ENCODE measurements at regions not wholly inside any gene's neighbourhood (a gene's known extent, or its start where the extent isn't known, plus 50 kb on each side); places are given as distances from the start of the nearest gene placed in this dataset.

DNA sequence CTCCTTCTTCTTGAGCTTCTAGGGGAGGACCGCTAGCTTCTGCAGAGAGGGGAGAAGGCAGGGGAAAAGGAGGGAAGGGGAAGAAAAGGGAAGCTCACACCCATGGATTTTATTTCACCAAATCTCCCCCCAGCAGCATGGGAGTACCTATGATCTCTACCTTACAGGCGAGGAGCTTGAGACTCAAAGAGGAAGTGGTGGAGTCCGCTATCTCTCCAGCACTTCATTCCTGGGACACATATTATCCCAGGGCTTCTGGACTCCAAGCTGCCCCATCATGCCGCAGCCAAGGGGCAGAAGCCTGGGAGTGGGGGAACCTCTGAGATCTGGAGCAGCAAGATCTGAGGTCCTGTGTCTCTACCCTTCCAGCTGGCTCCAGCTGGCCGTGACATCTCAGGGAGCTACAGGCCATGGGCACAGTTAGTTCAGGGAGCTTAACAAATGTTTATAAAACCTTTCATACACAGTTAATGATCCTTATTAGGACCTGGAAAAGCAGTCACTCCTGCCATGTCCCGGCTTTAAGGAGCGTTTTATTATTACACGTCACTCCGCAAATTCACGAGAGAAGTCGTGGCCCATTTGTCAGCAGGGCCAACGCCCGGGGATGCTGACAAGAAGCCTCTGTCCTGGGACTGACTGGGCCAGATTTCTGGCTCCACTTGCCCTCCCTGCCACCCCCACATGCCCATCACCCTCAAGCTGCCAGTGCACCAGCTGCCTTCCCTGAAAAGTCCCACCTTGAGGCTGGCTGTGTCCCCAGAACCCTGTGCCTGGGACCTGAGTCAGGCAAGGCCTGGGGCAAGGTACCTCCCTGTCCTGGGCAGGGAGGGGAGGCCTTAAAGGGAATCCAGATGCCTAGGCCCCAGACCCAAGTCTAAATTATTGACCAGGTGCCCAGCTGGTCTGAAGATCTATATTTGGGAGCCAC is 132.1 kb upstream of the ZMIZ1 start:
- no peak for DNase-seq

DNA sequence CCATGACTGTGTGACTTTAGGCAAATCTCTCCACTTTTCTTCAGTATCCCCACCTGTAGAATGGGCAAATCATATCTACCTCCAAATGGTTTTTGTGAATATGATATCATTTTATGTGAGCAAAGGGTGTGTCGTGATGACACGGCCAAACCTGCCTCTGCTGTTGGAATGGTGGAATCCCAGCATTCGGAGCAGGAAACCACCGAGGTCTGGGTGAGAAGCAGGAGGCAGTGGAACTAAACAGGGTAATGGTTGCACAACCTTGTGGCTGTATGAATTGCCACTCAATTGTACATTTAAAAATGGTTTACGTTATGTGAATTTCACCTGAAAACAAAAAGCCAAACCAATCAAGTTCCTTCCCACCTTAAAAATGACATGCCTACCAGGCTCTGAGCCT is 131.4 kb upstream of the ZMIZ1 start:
- DNase-seq = no peak

DNA sequence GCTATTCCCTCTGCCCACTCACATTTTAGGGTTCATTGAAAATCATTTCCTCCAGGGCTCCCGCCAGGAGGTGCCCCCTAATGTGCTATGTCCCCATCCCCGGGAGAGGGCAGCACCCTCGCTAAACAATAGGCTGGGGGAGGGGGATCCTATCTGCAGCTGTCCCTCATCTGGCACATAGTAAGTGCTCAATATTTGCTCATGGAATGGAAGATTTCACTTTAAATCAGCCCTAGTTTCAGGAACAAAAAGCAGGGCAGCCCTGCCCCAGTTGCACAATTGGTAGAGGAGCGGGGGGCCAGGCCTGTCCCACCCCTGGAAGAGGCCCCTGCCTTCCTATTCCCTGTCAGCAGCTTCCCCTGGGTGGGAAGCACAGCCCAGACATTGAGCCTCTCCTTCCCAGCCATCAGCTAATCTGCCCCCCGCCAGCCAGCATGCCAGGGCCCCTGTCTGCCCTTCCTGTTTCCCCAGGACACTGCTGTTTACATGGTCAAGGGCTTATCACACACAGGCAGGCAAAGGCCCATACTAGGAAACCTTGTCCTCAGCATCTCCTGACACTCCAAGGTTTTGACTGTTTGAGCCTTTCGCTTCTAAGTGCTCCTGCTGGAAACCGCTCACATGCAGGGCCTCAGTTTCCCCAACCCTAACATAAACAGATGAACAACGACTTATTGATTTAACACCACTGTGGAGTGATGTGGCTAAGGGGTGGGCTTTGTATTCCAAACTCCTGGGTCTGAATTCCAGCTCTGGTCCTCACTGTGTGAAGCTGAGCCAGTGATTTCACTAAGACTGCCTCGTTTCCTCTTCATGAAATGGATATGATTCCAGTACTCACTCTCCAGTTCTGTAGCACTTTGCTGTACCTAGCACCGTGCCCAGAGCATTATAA is 130.7 kb upstream of the ZMIZ1 start:
- DNase-seq = no peak

DNA sequence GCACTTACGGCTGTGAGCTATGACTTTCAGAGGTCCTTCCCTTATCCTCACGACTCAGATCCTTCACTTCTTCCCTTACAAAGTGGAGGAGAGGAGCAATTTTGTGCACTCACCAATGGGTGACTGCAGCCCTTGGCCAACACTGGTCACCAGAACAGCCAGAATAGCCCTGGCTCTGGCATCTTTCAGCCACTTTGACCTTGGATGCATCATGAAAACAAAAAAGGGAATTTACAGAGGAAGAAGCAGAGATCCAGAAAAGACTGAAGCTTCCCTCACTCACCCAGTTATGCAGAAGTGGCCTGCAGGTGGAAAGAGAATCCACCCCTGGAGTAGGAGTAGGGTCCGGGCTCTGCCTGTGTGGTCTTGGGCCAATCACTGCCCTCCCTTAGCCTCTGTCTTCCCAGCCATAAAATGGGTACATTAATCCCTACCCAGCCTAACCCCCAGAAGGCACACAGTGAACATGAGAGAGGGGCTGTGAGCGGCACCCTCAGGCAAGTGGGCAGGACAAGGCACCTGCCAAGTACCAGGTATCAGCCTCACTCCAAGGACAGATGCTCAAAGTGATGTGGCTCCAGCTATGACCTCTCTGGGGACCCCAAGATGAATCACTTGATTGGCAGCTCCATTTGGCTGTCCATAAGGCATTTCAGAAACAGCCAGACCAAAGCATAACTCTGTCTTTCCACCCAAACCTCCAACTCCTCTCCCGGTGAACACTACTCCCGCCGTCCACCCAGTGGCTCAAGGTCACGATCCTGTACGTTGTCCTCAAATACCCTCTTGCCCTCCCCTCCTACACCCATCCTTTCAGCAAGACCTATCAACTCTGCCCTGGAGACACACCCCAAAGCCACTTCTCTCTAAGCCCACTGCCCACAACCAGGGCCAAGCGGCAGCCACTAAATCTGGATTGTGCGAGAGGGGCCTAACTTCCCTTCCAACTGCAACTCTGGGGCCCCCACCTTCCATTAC is 129.8 kb upstream of the ZMIZ1 start:
- no peak for DNase-seq

DNA sequence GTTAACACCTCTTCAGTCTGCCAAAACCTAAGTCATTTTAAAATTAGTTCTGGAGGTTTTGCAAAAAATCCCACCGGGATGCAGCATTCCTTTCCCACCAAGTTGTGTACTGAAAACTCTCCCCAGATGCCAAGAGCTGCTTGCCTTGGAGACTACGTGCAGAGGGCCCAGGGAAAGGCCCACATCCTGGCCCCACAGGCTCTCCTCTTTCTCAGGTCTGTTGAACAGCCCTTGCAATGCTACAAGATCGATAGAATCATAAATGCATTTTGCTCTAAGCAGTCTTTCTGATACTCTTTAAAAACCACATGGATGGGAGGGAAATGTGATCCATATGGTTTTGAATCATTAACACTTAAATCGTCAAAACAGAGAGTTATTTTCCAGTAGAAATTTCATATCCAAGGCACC is 126.7 kb upstream of the ZMIZ1 start:
- DNase-seq = no peak

DNA sequence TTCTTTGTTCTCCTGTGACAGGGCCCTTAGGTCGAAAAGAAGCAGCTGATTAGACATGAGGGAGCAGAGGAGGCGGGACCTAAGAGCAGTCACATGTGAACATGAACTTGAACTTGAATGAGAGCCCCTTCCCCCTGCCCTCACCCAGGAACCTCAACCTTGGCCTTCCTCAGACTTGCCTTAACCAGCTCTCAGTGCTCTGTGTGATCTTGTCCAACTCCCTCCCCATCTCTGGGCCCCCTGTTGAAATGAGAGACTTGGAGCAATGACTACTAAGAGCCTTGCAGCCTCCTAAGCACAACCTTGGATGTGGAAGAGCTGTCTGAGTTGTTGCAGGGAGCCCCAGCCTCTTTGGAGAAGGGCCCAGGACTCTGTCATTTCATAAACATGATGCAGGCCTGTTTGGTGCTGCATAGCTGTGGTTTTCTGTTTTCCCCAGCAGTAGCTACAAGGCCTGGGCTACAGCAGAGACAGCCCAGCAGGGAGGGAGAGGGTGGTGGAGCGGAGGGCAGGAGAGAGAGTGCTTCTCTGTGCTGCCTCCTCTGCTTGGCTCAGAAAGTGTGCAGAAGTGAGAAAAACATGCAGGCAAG is 123.9 kb upstream of the ZMIZ1 start:
- no peak for DNase-seq

DNA sequence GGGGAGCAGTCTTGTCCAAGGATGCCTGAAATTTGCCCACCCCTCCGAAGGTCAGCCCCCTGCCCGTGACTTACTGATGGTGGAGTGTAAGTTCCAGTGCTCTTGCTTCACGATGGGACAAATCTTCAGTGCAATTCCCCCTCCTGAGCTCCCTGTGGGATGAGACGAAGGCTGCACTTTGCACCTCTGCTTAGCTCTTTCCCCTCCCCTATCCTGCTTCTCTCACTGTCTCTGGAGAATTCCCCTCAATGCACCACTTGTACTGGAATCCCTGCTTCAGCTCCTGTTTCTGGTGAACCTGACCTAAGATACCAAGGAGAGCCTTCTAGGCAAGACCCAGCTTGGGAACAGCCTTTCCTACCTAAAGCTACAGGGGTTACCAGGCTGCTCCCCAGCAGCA is 122.9 kb upstream of the ZMIZ1 start:
- no peak for DNase-seq

DNA sequence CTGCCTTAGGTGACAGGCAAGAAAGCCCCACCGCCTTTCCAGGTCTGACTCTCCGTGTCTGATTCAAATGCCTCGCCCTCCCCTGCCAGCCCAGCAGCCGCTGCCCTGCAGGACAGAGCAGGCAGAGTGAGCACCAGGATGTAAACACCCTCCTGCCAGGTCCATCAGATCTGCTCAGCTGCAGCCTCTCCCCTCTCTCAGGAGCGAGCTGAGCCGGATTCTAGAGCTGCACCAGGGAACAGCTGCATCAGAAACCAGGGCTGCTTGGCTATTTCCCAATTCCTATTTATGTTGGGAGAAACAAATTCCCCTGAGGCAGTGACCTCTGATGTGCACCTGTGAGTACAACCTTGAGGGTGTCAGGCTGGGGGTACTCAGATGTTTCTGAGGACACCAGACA is 121.5 kb upstream of the ZMIZ1 start:
- DNase-seq = no peak

DNA sequence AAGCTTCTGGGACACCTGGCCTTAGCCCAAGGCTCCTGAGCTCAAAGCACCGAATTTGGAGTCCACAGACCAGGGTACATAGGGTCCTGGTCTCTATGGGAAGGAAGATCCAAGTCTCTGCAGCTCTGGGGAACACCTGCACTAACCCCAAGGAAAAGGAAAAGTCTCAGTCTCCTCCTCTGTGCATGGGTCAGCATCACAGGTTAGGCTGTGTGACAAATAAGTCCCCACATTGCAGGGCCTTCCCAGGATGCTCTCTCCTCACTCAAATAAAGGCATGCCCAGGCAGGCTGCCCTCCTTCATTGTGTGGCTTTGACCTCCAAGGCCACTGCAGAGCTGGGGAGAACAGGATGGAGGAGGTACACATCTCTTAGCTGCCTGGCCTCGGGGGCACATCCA is 121.0 kb upstream of the ZMIZ1 start:
- DNase-seq = no peak

DNA sequence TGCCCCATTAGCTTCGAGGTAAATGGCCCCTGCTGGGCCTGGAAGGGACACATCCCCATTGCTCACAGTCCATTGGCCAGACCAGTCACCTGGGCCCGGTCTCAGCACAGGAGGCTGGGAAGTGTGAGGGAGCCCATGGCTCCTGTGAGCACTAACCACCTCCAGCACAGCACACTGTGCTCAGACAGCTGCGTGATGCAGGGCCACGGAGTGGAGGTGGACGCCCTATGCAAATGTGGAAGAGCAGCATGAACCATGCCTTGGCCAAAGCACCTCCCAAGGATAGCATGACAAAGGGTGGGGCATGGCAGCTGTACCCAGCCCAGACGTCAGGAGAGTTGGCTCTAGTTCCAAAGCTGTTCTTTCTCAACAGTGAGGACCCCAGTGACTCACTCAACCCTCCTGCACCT is 120.1 kb upstream of the ZMIZ1 start:
- DNase-seq = no peak

DNA sequence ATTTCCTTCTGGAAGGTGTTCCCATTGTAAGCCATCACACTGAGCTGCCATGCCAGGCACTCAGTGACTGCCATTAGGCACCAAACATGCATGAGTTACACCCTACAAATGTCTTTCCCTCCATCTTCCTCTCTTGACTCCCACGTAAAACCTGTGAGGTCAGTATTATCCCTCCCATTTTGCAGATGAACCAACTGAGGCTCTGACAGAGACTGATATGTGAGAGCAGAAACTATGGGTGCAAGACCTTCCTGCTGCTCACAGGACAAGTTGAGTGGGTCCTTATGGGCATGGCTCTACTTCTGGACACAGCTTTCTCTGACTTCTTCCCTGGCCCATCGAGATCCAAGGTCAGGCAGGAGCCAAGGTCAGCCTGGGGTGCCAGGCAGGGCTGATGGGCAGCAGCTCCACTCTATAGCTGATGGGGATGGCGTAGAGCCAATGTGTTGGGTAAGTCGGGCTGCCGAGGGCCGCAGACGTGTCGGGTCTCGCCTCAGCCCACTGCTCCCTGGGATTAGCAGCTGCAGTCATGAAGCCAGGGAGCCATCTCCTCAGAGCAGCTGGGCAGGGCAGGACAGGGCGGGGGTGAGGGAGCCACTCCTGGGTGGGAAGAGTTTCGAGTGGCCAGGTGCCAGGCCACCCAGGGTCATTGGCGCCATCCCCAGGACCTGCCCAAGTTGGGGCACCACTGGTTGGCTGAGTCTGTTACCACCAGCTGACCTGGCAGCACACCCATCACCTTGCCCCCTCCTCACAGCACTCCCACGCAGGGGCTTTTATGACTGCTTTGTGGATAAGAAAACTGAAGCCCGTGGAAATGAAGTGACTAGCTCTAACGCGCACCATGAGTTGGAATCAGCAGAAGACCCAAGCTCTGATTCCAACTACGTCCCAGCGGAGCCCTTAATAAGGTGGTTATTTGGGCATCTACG is 117.8 kb upstream of the ZMIZ1 start:
- no peak for DNase-seq

DNA sequence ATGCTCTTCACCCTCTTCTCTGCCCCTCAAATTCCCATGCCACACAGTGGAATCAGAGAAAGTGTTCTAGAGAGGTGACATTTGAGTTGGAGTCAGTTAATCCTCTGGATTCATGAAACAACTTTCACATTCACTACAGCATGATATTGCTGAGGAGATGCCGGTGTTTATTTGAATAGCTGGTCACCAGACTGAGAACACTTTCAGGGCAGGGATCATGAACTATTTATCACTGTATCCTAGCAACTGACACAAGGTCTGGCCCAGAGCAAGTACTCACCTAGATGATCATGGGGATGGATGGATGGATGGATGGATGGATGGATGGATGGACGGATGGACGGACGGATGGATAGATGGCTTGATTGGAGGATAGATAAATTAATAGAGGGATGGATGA is 116.7 kb upstream of the ZMIZ1 start:
- no peak for DNase-seq

DNA sequence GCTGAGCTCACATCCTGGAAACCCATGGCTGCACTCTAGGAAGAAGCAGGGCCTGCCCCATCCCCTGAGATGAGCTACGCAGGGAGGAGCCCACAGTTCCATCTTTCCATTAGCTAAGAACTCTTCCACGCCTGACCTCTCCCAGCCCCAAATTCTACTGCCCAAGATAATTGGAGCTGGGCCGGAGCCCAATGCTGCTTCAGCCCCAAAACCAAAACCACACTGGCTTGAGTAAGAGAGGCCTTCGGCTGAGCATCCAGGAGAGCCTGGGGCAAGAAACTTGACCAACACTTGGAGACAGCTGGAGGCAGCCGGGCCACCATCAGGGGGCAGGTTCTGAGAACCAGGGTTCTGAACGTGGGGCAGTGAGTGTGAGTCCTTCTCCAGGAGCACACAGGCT is 116.1 kb upstream of the ZMIZ1 start:
- DNase-seq = no peak

DNA sequence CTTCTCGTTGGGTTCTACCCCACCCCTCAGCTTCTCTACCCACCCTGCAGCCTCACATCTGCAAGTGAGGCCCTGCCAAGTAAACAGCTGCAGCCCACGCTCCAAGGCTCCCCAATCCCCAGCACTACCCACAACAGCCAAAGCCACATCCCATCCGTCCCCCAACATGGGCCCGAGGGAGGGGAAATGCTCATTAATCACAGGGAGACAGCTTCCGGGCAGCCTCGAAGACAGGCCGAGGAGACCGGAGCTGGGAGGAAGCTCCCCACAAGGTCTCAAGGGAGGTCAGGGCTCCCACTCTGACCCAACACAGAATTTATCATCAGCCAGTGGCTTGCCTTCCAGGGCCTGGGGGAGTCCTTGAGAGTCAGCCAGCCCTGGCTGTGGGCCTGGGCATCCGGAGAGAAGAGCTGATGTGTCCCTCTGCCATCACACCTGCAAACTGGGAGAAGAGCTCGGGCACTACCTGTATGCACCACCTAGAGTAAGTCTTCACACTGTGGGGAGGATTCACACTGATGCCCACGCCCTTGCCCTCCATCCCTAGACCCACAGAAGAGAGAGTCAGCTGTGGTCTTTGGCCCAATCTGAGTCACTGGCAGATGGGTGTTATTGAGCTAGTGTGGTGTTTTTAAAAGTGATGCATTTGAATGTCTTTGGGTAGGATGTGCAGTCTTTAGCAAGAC is 115.5 kb upstream of the ZMIZ1 start:
- DNase-seq = no peak

DNA sequence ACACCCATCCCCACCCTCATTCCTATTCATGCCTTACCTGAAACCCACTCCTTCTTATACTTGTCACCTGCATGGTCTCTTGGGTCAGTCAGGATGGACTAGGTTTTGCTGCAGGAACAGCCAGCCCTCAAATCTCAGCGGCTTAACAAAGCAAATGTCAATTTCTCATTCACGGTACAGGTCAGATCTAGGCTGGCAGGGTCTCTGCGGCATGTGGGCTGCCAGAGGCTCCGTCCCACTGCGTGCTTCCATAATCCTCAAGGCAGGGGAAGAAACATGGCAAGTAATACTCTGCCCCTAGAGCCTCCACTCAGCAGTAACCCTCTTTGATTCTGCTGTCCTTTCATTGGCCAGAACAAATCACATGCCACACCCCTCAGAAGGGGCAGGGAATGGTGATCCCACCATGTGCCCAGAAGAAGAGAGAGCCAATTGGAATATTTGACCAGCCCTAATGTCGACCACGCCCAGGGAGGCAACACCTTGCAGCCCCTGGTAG is 114.9 kb upstream of the ZMIZ1 start:
- DNase-seq = no peak

DNA sequence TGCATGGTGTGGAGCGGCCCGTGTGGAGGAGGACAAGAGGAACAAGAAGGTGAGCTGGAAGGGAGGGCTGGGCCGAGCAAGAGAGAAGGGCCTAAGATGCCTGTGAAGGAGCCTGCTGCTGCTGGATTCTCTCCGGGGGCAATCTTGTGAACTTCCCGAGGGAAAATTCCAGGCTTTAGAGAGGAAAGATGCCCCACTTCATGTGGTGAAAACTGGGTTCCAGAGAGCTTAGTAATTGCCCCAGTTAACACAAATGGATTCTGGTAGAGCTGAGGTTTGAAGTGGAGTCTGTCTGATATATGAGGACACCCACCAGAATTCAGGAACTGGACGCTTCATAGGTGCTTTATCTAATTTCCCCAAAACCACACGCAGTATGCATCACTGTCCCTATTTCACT is 114.1 kb upstream of the ZMIZ1 start:
- DNase-seq = no peak

DNA sequence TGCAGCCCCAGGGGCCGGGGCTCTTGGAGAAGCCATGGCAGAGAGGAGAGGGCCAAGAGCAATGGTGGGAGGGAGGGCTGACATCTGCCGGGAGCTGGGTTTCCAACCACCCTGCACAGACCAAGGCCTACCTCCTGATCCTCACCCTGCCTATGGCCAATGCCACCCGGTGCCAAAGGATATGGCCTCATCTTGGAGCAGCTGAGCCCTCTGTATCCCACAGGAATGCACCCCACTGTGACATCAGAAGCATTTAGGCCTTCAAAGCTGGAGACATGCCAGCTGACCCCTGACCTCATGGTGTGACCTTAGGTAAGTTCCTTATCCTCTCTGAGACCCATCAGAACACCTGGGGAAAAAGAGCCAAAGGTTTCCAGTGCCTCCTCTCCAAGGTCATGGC is 113.6 kb upstream of the ZMIZ1 start:
- no peak for DNase-seq

DNA sequence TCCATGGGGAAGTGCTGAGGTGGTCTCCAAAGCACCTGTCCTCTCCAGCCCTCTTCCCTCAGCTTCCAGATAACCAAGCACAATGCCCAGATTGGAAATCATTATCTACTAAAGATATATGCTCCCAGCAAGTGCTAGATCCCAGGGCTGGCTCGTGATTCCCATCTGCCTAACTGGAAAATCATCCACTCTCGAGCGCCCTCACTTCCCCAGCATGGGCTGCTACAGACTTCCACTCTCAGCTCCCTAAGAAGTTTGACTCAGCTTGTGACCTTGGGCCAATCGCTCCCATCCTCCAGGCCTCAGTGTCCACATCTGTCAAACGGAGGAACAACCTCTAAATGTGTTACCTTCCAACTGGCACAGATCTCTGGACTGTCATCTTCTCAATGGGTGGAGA is 112.4 kb upstream of the ZMIZ1 start:
- no peak for DNase-seq

DNA sequence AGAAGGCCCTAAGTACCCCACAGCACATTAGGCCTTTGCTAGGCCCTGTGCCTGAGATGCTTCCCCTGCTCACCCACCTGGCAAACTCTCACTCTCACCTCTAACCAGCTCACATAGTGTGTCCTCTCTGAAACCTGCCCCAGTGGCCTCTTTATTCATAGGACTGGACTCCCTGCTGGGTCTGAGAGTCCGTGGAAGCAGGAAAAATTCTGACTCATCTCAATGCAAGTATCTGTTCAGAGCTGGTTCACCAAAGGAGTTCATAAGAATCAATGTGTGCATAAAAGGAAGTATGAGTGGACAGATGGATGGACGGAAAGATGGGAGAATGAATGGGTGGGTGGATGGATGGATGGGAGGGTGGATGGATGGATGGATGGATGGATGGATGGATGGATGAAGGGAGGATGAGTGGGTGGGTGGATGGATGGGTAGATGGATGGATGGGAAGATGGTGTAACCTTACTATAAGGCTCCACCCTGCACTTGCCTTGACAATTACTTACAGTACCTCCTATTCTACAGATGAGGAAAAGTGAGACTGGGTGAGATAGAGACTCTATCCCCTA is 111.2 kb upstream of the ZMIZ1 start:
- DNase-seq = no peak
